ENCODE measurements at regions not wholly inside any gene's neighbourhood (a gene's known extent, or its start where the extent isn't known, plus 50 kb on each side); places are given as distances from the start of the nearest gene placed in this dataset.
A peak's percentile ranks its signal among the peaks of the same experiment; 100 is the strongest.

- Mint-ChIP-seq H3K4me1 (ENCODE audit: insufficient read depth, unreplicated experiment) (no peaks in the 10 kb centered on the region), H3K27ac (ENCODE audit: low read depth, unreplicated experiment) (no peak overlapping the region), H3K36me3 (ENCODE audit: insufficient read depth, unreplicated experiment) (no peaks in the 10 kb centered on the region), H3K9me3 (ENCODE audit: unreplicated experiment) (no peaks in the 10 kb centered on the region), H3K4me3 (ENCODE audit: unreplicated experiment) (no peak overlapping the region), H3K27me3 (ENCODE audit: insufficient read depth, unreplicated experiment) (no peaks in the 10 kb centered on the region)
- no peak for TF ChIP-seq CTCF (IDR thresholded peaks at IDR 0.05; ENCODE audit: unreplicated experiment)
- CTCF ChIA-PET: interaction anchor here (0.6 to 2.8 kb wide), 21 partner anchors 9 to 850 kb away, joined by 3 to 15 read pairs (median 3); no protein-coding TSS in a partner anchor
- POLR2A ChIA-PET: interaction anchor here (0.6 kb wide), 1 partner anchor 135 kb away, joined by 3 read pairs; no protein-coding TSS in a partner anchor
- no TSS peak for BruUV-seq (replicated peaks)
- intact Hi-C loops (cut with micrococcal nuclease): loop anchor here (1.0 to 5.0 kb wide), 4 partner anchors 322 to 394 kb away; no protein-coding TSS in a partner anchor
- DNase-seq (ENCODE audit: unreplicated experiment): no peak
Measured at GRCh38 chr14:101234999-101235334, 326.3 kb upstream of the DIO3 start.

GRCh38 chr14:101235335-101236103 lies 325.8 kb upstream of the DIO3 start:
- intact Hi-C loops (cut with micrococcal nuclease): loop anchor here (1.0 to 5.0 kb wide), 4 partner anchors 322 to 393 kb away; no protein-coding TSS in a partner anchor

GRCh38 chr14:101236496-101237251 lies 324.6 kb upstream of the DIO3 start:
- H3K4me1 Mint-ChIP-seq (ENCODE audit: insufficient read depth, unreplicated experiment): no peaks in the 10 kb centered on the region
- POLR2A ChIA-PET: no interaction called here
- intact Hi-C loops (cut with micrococcal nuclease): loop anchor here (5.0 kb wide), 1 partner anchor 321 kb away; no protein-coding TSS in a partner anchor
- no peaks in the 10 kb centered on the region for H3K36me3 Mint-ChIP-seq (ENCODE audit: insufficient read depth, unreplicated experiment)
- peaks cover 7% of the 10 kb centered on the region for H3K9me3 Mint-ChIP-seq (ENCODE audit: unreplicated experiment)
- no peaks in the 10 kb centered on the region for H3K27me3 Mint-ChIP-seq (ENCODE audit: insufficient read depth, unreplicated experiment)
- no TSS peak for BruUV-seq (replicated peaks)
- no peak for TF ChIP-seq CTCF (IDR thresholded peaks at IDR 0.05; ENCODE audit: unreplicated experiment)
- CTCF ChIA-PET: interaction anchor here (1.5 to 2.8 kb wide), 2 partner anchors 384 to 574 kb away, joined by 5 to 15 read pairs; no protein-coding TSS in a partner anchor
- H3K4me3 Mint-ChIP-seq (ENCODE audit: unreplicated experiment): no peak overlapping the region
- no peak overlapping the region for H3K27ac Mint-ChIP-seq (ENCODE audit: low read depth, unreplicated experiment)
- no peak for DNase-seq (ENCODE audit: unreplicated experiment)

More at GRCh38 chr14:101235335-101236103, 325.8 kb upstream of the DIO3 start:
- H3K9me3 Mint-ChIP-seq (ENCODE audit: unreplicated experiment): no peaks in the 10 kb centered on the region
- peak; percentile 61 for DNase-seq (ENCODE audit: unreplicated experiment)
- ChIA-PET POLR2A (interaction anchor here (0.6 kb wide), 1 partner anchor 135 kb away, joined by 3 read pairs; no protein-coding TSS in a partner anchor), CTCF (interaction anchor here (0.5 to 2.8 kb wide), 30 partner anchors 10 to 850 kb away, joined by 3 to 15 read pairs (median 3); no protein-coding TSS in a partner anchor)
- no peak overlapping the region for H3K4me3 Mint-ChIP-seq (ENCODE audit: unreplicated experiment)
- BruUV-seq (replicated peaks): no TSS peak
- no peaks in the 10 kb centered on the region for H3K27me3 Mint-ChIP-seq (ENCODE audit: insufficient read depth, unreplicated experiment)
- peak; percentile 69 for TF ChIP-seq CTCF (IDR thresholded peaks at IDR 0.05; ENCODE audit: unreplicated experiment)
- no peaks in the 10 kb centered on the region for H3K36me3 Mint-ChIP-seq (ENCODE audit: insufficient read depth, unreplicated experiment)
- no peaks in the 10 kb centered on the region for H3K4me1 Mint-ChIP-seq (ENCODE audit: insufficient read depth, unreplicated experiment)
- no peak overlapping the region for H3K27ac Mint-ChIP-seq (ENCODE audit: low read depth, unreplicated experiment)

GRCh38 chr14:101237252-101237616 lies 324.1 kb upstream of the DIO3 start:
- TF ChIP-seq CTCF (IDR thresholded peaks at IDR 0.05; ENCODE audit: unreplicated experiment): no peak
- CTCF ChIA-PET: interaction anchor here (0.6 to 1.5 kb wide), 3 partner anchors 319 to 693 kb away, joined by 3 to 5 read pairs (median 3); no protein-coding TSS in a partner anchor

More at GRCh38 chr14:101237252-101237616, 324.1 kb upstream of the DIO3 start:
- Mint-ChIP-seq H3K27me3 (ENCODE audit: insufficient read depth, unreplicated experiment) (no peaks in the 10 kb centered on the region), H3K9me3 (ENCODE audit: unreplicated experiment) (peaks cover 7% of the 10 kb centered on the region), H3K36me3 (ENCODE audit: insufficient read depth, unreplicated experiment) (no peaks in the 10 kb centered on the region), H3K4me1 (ENCODE audit: insufficient read depth, unreplicated experiment) (no peaks in the 10 kb centered on the region), H3K4me3 (ENCODE audit: unreplicated experiment) (no peak overlapping the region), H3K27ac (ENCODE audit: low read depth, unreplicated experiment) (no peak overlapping the region)
- intact Hi-C loops (cut with micrococcal nuclease): loop anchor here (5.0 kb wide), 1 partner anchor 320 kb away; no protein-coding TSS in a partner anchor
- DNase-seq (ENCODE audit: unreplicated experiment): no peak
- POLR2A ChIA-PET: no interaction called here
- BruUV-seq (replicated peaks): no TSS peak
